ENCODE measurements at regions not wholly inside any gene's neighbourhood (a gene's known extent, or its start where the extent isn't known, plus 50 kb on each side); places are given as distances from the start of the nearest gene placed in this dataset.

DNA sequence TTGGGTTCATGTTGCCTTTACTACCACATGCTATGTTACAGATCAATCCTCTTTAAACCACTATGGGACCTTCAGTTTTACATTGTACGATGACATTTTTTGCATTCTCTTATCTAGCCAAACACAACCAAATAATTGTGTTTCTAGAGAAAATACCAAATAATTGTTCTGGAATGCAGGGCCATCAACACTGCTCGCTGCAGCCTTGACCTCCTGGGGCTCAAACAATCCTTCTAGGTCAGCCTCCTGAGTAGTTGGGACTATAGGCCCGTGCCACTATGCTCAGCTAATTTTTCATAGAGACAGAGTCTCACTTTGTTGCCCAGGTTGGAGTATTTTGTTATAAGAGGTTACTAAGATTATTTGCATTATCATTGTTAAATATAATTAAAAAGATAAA, 237.5 kb upstream of the PMFBP1 start:
- DNase-seq (ENCODE audit: low read depth in 2 of 2) = no peak

DNA sequence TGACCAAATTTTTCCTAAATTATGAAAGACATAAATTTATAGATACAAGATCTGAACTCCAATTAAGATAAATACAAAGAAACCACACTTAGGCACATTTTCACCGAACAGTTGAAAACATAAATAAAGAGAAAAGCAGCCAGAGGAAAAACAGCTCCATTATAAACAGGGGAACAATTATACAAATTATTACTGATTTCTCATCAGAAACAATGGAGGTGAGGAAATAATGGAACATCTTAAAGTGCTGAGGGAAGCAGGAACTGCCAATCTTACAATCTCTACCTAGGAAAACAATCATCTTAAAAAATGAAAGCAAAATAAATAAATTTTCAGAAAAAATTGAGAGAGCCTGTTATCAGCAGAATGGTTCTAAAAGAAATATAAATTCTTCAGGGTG, 234.4 kb upstream of the PMFBP1 start:
- DNase-seq (ENCODE audit: low read depth in 2 of 2) = no peak

DNA sequence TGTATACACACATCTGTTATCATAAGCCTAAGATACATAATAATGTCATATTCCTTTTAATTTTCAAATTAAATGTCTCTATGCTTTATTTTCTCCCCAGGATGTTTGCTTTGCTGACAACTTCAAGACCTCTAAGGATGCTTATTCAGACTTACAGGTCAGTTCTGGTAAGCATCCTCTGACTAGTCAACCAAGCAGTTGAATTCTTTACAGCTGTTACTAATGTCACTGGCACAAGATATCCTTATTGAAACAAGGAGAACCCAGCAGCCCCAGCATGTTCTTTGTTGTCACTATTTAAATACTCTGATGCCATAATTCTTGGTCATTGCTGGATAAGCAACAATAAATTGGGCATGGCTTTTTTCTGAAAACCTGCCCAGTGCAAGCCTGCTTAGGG, 232.3 kb upstream of the PMFBP1 start:
- DNase-seq (ENCODE audit: low read depth in 2 of 2) = no peak

DNA sequence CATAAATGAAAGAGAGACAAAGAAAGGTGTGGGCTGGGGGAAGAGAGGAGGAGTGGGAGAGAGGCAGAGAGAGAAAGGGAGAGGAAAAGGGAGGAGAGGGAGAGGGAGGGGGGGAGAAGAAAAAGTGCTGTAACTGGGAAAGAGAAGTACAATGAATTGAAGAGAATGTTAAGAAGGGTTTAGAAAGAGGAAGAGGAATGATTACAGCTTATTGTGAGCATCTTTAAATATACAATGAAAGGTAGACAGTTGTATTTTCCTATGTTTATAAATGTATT, 229.1 kb upstream of the PMFBP1 start:
- DNase-seq (ENCODE audit: low read depth in 2 of 2) = no peak

DNA sequence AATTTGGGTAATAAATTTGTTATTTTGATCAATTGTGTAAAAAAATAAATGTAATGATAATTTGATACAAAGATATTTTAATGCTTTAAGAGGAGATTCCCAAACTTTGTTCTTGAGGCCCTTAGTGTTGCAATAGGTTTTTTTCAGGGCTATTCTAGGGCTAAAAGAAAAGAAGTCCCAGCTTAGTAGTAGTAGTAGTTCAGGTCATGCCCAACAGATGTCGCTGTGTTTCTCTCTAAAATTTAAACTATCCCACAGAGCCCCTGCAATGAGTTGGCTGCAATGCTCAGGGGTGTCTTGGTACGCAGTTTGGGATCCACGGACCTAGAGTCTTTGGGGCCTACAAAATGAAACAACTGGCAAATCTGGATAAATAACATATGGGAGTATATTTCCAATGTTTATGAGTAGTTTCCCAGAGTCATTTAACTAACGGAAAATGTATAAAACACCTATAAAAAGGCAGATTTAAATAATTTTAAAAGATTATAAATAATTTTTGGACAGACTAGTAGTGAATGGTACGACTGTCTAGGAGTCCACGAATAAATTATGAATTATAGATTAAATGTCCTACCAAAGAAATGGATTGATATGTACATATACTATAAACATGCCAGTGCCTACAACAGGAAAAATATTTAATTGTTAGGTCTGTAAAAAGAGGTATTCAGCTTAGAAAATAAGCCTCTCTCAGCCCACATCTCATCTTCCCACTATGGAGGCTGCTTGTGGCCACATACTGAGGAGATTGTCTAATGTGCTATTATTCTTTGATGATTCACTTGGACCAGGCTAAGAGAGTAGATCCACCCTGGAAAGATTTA, 228.5 kb upstream of the PMFBP1 start:
- peak in 1 of 2 donors; percentile 3 for DNase-seq (ENCODE audit: low read depth in 2 of 2)

DNA sequence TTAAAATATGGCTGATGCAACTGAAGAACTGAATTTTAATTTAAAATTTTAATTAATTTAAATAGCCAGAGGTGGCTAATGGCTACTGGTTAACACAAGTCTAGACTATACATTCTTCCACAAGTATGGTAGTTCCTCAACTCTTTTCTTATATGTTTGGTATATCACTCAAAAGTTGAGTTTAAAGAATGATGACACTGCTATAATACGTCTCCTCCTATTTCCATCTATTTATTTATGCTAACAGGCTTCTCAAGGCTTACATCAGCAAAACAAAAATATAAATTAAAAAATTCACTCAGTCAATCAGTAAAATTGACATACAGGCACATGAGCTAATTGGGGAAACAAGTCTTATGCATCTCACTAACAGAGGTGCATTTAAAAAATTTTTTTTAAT, 227.9 kb upstream of the PMFBP1 start:
- DNase-seq (ENCODE audit: low read depth in 2 of 2) = no peak

DNA sequence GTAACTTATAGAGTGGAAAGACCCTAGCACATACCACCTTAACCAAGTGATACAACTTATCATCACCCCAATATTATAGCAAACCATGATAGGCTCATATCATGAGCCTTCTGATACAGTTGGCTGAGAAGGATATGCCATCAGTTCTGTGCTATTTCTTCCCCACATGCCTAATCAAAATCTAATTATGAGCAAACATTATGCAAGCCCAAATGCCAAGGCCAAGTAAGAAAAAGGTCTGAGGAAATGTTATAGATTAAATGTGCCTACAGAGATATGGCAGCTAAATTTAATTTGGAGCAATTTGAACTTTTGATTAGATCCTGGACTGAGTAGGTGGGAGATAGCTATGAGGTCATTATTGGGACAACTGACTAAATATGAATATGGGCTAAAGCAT, 225.9 kb upstream of the PMFBP1 start:
- no peak for DNase-seq (ENCODE audit: low read depth in 2 of 2)

DNA sequence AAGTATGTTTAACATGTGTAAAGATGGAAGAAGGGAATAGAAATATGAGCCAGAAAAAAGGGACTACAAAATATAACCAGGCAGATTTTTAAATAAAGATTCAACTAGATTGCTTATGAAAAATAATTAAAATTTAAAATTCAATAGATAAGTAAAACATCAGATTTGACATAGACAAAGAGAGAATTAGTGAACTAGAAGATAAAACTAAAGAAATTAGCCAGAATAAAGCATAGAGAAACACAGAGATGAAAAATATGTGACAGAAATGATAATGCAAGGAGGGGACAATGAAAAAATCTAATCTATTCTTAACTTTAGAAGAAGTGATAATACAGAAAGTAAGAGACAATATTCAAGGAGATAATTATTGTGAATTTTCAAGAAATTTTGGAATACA, 222.6 kb upstream of the PMFBP1 start:
- DNase-seq (ENCODE audit: low read depth in 2 of 2) = no peak

DNA sequence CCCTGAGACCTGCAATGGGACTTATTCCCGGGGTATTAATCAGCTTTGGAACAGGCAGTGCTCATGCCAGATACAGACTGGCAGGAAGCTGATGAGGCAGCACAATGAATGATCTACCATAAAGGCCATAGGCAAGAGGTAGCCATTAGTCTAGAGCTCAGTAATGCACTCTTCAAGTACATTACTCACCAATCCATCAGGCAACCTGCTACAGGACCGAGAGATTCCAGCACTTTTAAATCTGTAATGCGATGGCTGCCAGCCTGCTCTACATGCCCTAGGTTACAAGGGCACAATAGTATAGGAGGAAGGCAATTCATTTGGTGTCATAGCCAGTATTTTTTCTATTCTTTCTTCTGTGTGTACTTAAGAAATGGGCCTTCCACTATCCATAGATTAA, 217.8 kb upstream of the PMFBP1 start:
- no peak for DNase-seq (ENCODE audit: low read depth in 2 of 2)

DNA sequence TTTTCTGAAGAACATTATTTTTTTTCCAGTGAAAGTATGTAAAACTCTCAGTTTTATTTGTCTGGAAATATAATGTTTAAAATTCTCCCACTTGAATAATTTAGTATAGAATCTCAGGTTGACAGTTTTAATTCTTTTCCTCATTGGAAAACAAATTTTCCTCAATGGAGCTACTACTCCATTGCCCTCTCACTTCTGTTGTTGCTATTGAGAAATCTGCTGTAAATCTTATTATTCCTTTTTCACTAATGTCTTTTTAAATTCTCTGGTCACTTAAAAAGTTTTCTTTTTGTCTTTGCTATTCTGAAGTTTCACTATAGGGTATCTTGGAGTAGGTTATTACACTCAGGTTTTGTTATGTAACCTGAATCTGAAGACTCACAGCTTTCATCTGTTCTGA, 216.1 kb upstream of the PMFBP1 start:
- DNase-seq (ENCODE audit: low read depth in 2 of 2) = no peak

DNA sequence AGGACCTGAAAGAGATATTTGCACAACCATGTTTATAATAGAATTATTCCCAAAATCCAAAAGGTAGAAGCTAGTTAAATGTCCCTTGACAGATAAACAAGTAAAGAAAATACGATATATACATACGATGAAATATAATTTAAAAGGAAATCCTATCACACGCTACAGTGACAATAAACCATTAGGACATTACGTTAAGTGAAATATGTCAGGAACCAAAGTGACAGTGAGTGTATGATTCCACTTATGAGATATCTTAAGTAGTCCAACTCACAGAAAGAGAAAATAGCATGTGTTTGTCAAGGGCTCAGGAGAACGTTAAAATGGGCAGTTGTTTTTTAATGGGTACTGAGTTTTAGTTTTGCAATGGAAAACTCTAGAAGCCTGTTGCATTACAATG, 212.7 kb upstream of the PMFBP1 start:
- DNase-seq (ENCODE audit: low read depth in 2 of 2) = no peak

DNA sequence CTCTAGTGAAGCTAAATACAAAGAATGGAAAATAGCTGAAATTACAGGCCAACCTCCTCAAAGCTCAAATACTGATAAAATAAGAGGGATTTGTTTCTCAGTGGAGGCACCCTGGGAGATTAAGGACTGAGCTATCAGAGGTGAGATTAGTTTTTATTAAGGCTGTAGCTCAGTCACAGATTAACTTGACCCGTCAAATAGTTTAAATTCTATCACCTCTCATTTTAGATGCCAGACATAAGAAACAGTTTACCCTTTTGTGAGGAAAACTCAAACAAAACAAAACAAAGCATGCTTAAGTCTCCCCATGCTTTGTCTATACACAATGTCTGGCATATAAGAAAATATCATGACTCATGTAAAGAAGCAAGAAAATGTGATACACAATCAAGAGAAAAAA, 208.3 kb upstream of the PMFBP1 start:
- DNase-seq (ENCODE audit: low read depth in 2 of 2) = no peak

DNA sequence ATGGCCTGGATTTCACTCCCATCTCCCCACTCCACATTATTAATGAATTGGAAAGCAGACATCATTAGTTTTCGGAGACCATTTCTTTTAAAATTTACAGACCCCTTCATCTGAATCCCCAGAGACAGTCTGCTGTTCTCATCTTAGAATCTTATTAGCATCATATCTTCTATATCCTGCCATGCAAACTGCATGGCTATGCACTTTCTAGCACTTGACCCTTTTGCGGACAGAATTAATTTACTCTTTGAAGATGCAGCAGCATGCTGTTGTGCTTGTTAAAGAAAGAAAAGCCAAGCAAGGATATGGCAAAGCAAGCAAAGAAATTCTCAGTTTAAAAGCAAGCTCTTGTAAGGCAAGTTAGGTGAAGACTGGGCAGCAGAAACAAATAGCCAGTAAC, 201.2 kb upstream of the PMFBP1 start:
- no peak for DNase-seq (ENCODE audit: low read depth in 2 of 2)

DNA sequence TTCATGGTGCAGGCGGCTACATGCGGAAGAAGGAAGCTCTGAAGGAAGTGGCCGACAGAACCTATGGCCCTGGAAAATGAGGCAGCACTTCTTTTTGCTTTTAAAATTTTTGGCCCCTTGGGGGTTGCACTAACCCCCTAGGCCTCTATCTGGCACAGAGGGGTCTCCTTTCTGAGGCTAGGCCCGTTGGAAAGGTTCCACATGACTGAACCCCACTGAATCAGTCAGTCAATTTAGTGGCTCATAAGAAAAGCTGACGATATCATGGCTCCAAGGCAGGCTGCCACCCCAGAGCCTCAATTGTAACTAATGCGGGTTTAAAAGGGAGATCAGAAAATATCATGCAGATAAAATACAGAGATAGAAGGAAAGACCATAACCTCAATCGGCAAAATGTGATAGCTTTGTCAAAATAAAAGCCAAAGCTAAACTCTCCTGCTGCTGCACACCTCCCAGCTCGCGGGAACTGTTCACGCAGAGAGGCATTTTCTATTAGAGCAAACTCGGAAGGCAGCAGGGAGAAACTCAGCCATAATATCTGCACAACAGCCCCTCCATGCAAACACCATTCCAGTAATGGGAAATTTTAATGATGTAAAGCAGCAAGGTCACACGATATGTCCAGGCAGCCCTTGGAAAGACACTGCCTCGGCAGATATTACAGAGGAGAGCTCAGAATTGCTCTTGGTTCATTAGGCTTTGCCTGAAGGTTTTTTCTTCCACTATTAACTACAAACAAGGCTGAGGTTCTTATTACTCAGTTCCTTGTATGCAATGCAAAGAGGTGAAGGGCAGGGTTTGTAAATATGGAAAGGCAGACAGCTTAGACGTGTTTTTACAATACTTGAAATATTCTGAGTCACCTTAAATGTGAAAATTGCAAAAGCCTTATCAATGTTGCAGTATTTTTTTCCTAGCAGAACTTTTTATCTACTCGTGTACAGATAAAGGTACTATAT, 200.4 kb upstream of the PMFBP1 start:
- DNase-seq (ENCODE audit: low read depth in 2 of 2) = no peak

DNA sequence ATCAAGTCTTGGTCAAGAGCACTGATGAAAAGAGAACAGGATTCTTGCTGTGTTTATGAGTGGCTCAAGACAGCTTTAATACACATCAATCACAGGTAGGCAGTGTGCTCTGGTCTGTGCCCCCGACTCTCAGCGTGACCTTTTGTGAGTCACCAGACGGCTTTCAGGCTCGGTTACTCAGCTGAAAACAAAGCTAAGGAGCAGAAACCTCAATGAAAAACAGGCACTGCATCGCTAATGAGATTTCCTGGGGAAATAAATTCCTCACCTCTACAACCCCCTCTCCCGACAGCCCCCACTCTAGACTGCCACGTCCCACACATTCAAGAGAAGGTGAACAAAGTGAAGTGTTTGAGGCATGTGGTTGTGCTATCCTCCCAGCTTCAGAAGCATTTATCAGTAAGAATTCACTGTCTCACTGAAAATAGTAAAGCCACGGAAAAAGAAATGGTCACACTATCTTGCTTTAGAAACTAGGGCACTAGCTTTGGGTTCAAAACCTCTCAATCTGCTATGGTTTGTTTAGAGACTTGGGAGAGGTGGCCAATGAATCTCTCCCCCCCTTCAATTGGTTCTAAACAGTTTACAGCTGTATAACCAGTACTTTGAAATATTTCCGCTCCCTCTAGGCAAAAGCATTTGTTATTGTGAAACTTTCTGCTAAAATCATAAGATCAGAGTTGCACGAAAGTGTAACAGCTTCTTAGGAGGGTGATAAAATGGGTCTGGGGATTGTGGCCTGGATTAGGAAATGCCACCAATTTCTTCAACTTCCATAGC, 199.5 kb upstream of the PMFBP1 start:
- no peak for DNase-seq (ENCODE audit: low read depth in 2 of 2)

DNA sequence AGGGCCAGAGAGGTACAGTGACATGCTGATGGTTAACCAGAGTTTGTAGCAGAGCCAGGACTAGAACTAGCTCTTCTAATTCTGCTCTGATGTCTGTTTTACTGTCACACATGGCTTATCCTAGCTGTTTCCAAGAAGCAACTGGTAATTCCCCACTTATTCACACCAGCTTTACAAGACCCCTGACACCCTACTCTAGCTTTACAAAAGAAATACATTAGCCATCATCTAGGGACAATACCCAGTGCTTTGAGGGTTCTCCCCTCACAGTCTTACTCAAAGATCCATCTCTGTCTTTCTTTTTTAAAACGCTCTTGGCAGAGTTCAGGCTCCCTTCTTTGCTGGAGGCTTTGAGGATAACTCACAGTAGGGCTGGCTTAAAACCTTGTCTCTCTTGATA, 197.3 kb upstream of the PMFBP1 start:
- no peak for DNase-seq (ENCODE audit: low read depth in 2 of 2)

DNA sequence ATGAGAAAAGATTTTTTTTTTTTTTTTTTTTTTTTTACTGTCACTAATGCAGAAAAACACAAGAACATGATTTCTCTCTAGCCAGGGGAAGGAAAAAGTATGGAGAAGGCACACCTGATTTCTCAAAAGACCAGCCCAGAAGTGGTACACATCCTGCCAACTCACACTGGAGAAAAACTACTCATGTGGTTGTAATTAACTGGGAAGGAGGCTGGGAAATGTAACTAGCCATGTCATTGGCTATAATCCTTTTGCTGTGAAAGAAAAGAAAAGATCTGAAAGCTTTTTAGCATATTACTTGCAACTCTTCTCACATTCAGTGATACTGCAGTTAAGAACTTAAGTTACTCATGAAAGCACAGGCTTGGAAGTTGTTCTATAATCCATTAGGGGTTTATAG, 195.9 kb upstream of the PMFBP1 start:
- no peak for DNase-seq (ENCODE audit: low read depth in 2 of 2)

DNA sequence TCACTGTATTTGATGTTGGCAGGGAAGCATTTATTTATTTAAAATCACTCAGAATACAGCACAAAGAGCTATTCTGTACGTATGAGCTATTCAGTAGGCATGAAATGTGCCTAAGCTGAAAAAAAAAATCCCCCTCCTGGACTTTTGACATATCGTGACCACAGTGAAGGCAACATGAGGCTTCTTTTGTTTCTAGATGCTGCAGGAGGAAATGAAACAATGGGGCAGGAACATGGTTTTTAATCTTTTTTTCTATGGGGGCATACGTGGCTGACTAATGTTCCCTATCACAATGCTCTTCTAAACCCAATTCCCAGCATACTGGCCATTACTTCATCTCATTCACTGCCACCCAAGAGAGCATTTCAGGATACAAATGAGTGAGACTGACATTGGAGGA, 191.0 kb upstream of the PMFBP1 start:
- no peak for DNase-seq (ENCODE audit: low read depth in 2 of 2)

DNA sequence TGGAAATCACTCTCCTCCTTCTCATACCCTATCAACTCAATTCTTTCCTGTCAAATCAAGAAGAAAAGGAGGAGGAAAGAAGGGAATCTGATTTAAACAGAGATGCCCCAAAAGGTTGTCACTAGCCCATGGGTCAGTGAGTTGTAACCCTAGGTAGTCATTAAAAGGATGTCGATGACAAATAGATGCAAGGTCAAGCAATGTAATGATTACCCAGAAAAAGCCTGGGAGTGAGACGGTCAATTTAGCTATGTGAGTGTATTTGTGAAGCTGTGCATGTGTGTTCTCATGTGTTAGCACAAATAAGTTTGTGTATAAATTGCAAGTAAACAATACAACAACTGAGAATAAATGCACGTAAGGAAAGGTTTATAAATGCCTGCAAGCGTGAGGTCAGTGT, 190.5 kb upstream of the PMFBP1 start:
- DNase-seq (ENCODE audit: low read depth in 2 of 2) = no peak

DNA sequence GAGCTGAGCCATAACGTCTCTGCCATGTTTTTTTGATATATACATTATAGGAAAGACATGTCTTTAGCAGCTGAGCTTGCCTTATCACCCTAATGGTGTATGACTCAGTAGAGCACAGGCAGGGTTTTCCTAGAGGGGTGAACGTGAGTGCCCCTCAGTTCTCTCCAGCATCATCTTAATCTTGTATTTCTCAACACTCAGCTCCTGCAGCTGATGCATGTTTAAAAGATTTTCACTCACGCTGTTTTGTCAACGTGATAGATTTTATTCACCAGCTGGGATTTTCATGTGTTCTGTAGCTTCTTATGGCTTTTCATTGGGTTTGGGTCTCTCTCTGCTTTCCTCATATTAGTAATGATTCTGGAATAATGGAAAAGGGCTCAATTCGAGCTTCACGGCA, 186.0 kb upstream of the PMFBP1 start:
- DNase-seq (ENCODE audit: low read depth in 2 of 2) = no peak

DNA sequence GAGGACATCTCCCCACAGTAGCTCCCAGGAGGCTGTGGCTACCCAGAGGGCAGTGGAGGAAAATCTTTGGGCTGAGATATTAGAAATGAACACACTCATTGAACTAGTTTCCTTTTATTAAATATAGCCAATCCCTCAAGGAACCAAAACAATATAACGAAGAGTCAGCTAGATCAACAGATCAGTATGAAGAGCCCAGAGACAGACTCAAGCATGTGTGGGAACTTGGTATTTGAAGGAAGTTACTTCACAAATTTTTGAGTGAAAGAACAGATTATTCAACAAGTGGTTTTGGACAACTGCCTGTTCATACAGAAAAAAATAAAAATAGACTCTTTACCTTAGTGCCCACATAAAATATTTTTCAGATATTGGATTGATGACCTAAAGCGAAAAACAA, 183.6 kb upstream of the PMFBP1 start:
- no peak for DNase-seq (ENCODE audit: low read depth in 2 of 2)

DNA sequence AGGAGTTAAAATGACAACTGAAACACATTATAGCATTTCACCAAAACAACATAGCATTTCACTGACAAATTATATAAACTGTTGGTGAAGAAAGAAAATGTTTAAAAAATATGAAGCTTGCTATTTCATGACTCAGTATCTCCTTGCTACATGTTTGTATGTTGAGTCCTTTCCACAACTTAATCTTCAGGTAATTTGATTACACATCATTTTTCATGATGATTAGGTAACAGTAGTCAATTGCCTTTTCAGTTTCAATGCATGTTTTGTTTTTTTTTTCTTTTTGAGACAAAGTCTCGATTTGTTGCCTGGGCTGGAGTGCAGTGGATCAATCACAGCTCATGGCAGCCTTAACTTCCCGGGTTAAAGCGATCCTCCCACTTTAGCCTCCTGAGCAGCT, 177.8 kb upstream of the PMFBP1 start:
- DNase-seq (ENCODE audit: low read depth in 2 of 2) = no peak

DNA sequence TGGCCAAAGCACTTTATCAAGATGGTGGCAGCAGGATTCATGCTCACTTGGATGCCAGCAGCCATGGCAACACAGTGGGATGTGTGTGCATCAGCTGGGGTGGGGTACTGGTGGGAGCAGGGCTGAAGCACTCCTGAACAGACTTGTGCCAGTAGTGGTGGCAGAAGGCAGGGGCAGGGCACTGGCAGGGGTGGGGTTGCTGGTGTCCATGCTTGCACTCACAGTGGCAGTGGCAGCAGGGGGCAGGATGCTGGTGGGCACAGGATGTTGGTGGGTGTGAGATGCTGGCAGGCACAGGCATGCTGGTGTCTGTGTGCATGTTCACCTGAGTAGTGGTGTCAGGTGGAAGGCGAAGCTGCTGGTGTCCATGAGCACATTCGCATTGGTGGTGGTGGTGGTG, 161.0 kb upstream of the PMFBP1 start:
- DNase-seq (ENCODE audit: low read depth in 2 of 2) = no peak
